ENCODE measurements at regions not wholly inside any gene's neighbourhood (a gene's known extent, or its start where the extent isn't known, plus 50 kb on each side); places are given as distances from the start of the nearest gene placed in this dataset.

DNA sequence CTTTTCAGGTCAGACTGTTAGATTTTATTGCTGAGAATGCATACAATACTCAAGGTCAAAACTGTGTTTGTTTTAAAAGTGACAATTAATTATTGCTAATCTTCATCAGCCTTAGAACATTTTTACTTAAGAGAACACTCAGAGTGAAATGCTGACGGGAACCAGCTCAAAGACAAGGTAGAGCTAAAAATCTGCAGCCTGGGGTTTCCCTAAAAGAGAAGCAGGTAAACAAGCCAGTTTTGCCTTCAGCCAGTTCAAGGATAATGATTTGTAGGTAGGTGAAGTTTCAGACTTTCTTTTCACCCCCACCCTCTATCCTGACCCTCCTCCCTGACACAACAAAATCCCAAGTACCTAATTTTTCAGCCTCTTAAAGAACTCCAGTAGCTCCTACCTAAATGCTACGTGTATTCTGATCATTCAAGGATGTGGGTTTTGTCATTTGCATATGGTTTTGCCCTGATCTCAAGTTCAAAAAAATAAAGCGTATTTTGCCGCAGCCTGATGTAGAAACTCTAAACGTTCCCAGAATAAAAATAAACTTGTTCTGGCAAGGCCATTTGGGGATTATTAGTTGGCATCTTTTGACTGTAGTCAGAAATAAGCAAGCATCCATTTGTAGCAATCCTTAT, 407.2 kb downstream of the EFNA5 start:
- no peak for ATAC-seq
- no peak for DNase-seq

DNA sequence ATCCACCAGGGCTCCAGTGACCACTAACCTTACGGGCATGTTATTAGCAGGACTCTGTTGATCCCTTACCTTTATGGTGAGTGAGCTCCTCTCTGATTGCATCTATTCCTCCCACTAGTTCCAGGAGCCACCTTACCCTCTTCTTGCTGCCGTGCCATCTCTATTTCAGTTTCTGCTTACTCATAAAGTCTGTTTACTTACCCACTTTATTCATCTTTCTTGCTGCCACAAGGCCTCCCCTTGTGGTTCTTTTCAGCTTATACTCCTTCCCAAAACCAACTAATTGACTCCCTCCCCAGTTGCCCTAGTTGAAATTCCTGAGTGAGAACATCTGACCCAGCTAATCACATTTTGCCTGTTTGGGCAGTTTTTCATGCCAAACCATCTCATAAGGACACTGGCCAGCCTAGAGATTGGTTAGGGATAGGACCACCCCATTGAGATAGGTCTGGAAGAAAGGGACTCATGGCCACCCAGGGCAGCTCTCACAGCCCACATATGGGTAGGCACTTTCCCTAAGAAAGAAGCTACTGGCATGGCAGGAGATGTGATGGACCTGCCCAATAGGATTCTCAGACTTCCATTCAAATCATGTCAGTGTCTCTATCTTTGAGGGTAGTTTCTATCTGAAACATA, 412.7 kb downstream of the EFNA5 start:
- ATAC-seq: peak; percentile 57
- DNase-seq: no peak

DNA sequence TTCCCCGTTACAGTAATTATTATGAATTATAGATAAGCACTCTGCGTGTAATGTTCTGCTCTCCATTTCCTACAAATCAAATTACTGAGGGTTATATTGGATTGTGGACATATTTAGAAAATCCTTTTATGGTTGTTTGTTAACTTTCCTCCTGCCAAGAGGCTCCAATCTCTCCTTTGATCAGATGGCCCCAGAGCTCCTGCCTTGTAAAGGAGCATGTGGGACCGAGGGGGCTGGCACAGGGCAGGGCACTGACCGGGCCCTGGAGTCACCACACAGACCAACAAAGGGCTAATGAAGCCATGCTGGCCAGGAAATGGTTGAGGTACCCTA, 415.9 kb downstream of the EFNA5 start:
- DNase-seq: no peak
- ATAC-seq: no peak

DNA sequence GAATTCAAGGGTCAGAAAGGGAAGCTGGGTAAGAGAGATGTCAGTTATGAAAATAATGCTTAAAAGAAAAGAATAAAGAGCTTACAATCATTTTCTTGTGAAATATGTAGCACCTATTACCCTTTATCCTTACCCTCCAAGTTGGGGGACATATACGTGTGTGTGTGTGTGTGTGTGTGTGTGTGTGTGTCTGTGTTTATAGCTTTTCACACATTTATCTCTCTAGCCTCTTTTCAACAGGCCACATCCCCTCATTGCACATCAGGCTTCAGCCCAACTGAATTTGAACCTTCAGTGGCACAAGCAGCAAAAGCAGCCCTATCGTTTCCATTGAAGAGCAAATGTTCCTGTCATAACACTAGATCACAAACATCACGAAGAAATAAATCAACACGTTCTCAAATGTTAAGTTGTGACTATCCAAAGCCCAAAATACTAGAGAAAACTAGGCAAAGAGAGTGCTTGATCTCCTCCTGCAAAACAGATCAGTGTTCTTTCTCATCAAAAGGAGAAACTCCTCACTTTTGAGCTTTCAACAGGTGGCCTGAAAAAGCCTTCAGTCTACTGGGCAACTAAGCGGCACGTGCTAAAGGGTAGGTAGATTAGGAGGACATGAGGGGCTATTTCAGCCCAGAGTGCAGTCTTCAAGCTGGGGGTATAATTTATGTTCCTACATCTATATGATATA, 416.4 kb downstream of the EFNA5 start:
- ATAC-seq (no peak), DNase-seq (no peak)

DNA sequence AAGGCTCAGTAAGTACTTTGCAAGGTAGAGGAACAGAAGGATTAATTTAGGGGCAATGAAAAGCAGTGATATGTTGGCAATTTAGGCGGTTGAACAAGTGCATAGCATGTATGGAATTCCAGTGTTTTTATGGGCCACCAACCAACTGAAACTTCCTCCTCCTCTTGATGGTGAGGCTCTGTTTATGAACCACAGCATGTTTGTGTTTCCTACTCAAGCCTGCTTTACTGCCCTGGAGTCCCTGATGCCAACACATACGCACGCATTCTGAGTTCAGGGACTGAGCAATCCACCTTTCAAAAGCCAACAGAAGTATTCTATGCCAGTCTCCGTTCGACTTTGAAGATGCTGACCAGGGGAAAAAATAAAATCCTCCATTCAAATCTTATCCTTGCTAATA, 417.5 kb downstream of the EFNA5 start:
- DNase-seq: no peak
- ATAC-seq: no peak

DNA sequence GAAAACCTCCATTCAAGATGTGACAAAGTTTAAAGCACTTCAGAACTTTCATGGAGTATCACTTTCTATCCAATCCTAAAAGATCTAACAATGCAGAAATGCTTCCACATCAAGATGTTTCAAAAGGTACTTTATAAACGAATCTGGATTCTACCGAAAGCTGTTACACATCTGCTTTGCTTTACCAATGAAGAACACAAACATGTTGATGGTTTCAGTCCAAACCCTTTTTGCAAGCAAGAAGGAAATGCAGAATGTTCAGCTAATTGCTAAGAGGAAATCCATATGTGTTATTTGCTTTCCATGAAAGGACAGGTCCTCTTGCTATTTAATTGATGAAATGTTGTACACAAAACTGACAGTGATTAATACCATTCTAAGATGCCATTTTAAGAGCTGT, 419.6 kb downstream of the EFNA5 start:
- DNase-seq (no peak), ATAC-seq (no peak)

DNA sequence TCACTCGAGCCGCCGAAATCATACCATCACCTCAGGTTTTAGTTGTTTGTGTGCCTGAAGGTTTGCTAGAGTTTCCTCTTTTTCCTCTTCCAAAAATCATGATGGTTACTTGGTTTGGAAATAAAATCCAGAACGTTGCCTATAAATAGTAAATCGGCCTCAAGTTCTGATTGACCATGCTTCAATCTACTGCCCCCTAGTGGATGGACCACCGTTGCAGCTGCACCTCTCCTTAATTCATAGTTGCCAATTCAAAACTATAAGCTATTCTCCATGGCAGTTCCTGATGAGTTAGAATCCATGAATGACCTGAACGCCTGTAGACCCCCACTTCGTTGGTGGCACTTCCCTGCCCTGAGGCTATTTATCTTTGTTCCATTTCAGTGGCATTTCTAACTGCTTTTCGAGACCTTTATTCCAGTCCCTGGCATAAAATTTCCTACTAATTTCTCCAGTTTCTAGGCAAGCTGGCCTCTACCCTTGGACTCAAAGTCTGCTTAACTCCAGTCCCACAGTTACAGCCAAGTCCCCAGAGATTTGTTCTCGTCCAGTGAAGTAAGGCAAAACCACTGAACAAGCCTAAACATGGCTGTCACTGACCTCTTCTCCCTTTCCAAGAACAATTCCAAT, 422.6 kb downstream of the EFNA5 start:
- no peak for ATAC-seq
- DNase-seq: peak; percentile 55

DNA sequence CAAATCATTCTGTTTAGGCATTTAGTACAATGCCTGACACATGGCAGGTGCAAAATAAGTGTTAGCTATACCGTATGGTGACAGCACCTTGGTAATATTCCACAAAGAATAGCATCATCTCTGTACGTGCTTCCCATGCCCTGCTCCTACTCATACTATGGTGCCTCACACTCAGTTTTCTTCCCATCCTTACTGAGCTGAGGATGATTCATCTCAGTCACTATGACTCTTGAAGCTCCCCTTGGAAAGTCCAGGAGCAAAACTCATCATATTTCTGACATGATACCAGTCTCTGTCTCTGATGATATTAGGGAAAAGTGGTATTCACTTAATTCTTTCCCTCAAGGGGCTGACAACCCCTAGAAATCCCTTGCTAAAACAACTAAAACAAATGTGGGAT, 423.3 kb downstream of the EFNA5 start:
- ATAC-seq (no peak), DNase-seq (no peak)

DNA sequence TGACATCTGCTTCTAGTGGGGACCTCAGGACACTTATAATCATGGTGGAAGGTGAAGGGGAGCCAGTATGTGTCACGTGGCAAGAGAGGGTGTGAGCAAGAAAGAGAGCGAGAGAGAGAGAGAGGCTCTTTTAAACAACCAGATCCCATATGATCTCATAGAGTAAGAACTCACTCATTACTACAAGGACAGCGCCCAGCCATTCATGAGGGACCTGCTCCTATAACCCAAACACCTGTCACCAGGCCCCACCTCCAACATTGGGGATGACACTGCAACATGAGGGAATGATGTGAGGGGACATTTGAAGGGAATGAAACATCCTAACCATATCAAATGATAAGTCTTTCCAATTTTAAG, 427.5 kb downstream of the EFNA5 start:
- DNase-seq: no peak
- ATAC-seq: no peak

DNA sequence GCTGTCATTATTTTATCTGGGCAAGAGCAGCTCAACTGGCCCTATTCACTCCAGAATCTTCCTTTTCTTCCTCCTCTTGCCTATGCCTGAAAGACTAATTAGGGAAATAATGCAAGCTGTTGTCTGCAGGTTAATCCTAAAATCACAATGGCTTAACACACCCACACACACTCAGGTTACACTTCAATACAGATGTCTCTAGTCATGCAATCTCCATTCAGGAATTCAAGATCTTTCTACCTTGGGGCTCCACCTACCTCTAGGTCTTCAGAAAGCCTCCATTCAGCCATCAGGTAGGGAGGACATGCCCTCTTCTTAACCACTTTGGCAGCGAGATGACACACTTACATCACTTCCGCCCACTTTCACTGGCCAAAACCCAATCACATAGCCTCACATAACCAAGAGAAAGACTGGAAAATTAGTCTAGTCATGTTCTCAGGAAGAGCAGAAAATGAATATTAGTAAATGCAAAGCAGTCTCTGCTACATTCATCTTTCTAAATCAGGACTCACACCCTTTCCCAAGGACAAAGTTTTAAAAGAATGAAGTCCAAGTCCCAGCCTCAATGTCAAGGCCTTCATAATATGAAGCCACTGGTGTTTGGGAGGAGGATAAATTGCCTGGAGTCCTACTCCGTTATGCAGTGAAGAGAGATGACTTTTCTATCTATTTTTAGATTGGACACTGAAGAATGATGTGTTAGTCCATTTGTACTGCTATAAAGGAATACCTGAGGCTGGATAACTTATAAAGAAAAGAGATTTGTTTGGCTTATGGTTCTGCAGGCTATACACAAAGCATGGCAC, 428.1 kb downstream of the EFNA5 start:
- no peak for DNase-seq
- no peak for ATAC-seq

DNA sequence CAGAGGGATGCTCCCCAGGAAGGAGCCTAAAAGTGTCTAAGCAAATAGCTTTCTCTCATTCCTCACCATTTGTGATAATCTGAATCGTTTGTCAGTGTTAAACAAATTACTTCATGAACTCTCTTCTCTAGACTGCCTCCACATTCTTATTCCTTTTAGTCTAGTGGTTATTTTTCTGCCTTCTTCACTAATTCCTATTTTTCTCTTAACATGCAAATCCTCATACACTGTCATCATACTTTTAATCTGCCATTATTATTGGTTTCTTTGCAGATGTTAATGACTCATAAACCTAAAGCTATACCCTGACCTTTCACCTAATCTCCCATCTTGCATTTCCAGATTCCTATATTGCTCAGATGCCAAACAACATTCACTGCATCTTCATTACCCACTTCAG, 428.9 kb downstream of the EFNA5 start:
- no peak for ATAC-seq
- no peak for DNase-seq

DNA sequence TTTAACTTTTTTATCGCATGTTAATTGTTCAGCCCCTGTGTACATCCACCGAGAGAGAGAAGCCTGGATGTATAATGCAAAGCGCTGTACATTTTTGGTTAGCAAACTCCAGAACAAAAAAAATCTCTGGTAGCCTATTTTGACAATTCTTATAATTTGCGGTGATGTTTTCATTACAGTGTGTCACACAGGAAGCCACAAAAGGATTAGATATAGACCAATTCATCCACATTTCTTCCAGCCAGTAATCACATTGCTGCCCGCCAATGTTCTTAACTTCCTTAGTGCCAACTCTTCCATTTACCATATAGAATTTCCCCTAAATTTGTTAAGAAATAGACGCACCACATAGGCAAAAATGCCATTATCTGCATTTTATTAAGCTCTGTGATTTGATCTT, 435.6 kb downstream of the EFNA5 start:
- DNase-seq: no peak
- ATAC-seq: no peak

DNA sequence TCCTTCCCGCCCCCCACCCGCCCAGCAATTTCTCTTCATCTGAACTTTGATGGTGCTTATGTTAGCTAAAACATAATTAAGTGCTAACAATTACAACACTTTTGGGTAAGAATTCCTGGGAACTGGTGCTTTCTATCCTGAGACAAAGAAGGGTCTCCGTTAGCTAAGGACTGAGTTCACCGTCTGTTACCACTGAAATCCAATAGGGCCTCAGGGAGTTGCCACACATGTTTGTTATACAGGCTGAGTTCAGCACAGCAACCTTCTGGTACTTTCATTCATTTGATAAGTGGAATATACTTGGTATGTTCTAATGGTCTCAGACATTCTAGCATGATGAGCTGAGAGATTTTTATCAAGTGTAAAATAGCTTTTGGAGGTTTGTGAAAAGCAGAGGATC, 437.9 kb downstream of the EFNA5 start:
- DNase-seq: no peak
- no peak for ATAC-seq

DNA sequence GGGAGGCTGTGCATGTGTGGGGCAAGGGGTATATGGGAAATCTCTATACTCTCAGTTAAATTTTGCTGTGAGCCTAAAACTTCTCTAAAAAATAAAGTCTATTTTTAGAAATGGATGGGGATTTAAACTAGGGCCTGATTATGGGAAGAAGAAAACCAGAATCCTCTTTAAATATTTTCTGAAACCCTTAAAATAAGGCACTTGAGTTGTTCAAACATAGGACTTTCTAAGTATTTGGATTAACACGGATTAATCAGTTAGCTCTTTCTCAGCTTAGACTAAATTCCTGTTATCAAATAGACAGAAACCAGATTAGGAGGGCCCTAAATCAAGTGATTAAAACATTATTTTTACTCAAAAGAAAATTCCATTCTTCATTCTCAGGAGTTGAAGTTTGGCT, 438.4 kb downstream of the EFNA5 start:
- DNase-seq: no peak
- no peak for ATAC-seq

DNA sequence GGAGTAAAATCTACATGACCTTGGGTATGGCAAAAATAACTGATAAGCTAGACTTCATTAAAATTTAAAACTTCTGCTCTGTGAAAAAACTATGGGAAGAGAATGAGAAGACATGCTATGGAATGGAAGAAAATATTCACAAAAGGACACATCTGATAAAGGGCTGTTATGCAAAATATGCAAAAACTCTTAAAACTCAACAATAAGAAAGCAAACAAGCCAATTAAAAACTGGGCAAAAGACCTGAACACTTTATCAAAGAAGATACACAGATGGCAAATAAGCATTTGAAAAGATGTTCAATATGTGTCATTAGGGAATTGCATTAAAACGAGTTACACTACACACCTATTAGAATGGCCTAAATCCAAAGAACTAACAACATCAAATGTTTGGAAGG, 439.5 kb downstream of the EFNA5 start:
- DNase-seq (no peak), ATAC-seq (no peak)

DNA sequence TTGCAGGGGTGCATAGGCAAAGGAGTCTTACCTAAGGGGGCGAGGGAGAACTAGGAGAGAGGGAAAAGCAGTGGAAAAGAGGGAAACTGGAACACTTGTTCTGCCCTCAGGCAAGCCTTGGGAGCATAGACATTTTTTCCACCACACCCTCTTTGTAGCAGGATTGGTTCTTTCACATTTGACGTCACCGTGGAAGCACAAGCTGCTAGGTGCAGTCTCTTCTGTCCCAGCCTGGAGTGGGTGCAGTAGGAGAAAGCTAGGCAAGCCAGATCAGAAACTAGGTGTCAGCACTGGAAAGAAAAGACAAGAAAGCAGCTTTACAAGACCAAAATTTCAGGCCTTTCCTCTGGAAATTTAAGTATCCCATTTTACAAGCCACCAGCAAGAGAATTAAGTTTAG, 440.4 kb downstream of the EFNA5 start:
- no peak for DNase-seq
- no peak for ATAC-seq

DNA sequence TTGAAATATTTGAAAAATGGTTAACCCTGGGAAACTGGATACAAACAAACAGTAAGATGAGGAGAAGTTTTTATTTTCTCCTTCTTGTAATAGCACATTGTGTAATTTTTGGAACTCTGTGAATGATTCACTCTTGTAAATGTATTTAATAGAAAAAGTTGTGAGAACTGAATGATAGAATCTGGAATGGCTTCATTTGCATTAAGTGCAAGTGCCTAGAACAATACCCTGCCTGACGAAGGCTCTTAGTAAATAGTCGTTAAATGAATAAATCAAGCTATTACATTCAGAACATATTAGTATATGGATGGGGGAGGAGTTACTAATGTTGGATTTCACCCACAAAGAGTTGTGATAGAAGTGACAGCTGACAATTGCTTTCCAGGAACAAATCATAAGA, 442.5 kb downstream of the EFNA5 start:
- DNase-seq: no peak
- no peak for ATAC-seq

DNA sequence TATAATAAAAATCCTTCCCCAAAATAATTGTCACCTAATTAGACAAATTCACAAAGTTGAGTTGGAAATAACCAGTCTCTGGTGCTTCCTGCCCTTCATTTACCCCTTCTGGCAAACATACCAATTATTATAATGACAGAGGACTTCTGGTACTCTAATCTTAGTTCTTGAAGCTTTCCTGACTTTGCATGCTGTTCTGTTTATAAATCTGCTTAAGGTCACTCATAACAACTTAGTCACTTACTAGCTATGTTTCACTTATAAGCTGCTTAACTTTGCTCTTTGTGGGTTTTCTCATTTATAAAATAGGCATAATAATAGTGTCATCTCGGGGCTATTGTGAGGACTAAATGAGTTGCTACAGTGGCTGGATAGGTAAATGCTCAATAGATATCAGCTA, 446.5 kb downstream of the EFNA5 start:
- no peak for ATAC-seq
- DNase-seq: no peak

DNA sequence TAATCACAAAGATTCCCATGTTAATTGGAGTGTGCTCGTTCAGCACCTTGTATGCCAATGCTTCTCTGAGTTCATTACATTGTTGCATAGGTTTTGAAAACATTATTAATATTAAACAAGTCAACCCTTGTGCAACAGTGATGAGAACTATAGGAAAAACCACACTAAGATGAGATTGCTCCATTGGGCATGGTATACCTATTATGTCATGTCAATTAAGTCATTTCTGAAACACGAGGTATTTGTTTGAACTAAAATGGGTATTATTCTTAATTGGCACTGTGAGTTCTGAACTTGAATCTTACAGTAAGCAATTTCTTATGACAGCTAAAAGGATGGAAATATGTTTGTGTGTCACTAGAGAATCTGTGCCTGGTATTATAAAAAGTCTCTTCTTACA, 447.7 kb downstream of the EFNA5 start:
- DNase-seq (no peak), ATAC-seq (no peak)

DNA sequence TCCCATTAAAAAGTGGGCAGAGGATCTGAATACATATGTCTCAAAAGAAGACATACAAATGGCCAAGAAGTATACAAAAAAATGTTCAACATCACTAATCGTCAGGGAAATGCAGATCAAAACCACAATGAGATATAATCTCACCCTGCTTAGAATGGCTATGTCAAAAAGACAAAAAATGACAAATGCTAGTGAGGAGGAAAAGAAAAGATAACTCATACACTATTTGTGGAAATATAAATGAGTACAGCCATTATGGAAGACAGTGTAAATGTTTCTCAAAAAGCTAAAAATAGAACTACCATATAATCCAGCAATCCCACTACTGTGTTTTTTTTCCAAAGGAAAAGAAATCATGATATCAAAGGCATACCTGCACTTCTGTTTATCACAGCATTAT, 450.7 kb downstream of the EFNA5 start:
- DNase-seq: no peak

DNA sequence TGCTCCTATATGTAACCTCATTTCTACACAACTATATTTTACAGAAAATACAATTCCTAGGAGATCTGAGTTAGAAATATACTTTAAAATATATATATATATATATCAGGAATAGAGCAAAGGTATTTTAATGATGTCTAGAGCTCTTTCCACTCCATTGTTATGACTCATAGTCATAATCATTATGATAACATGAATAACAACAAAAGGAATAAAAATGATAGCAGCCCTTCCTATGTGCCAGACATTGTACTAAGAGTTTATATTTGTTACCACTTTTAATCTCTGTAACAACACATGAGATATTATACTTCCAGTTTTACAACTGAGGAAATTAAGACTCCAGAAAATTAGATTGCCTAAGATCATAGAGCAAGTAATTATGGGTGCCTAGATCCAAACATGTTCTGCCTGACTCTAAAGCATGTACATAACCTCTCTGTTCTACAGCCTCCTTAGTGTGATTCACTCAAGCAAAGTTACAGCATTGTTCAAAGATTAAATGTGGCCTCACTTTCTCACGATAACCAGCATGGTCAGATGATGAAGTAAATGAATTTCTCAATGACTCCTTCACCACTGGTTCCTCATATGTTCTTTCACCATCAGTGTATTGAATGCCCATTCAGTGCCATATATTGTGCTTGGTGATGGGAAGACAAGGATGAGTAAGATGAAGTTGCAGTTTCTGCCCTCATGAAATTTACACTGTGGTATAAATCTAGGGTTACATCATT, 452.1 kb downstream of the EFNA5 start:
- ATAC-seq (no peak), DNase-seq (no peak)

More for the DNA sequence above, 450.7 kb downstream of the EFNA5 start:
- no peak for ATAC-seq

DNA sequence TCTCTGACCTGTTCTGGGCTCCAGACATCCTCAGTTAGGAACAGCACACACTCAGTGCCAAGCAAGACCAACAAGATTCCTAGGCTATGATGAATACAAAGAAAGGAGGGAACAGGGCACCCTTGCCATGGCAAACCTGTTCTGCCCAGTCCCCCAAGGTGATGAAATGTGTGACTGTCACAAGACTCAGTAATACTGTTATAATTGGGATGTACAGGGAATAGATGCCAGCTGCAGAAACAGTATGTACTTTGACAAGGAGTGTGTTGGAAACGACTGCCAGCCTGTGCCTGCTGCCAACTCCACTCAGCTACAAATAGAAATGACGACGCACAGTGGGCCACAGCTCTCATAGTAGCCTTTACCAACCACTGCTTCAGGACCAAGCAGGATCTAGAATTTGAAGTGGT, 453.0 kb downstream of the EFNA5 start:
- ATAC-seq (no peak), DNase-seq (no peak)
